H1 (cell line): ENCODE measurements at regions not wholly inside any gene's neighbourhood (a gene's known extent, or its start where the extent isn't known, plus 50 kb on each side); places are given as distances from the start of the nearest gene placed in this dataset.

Experiments used
- CTCF ChIA-PET: fragments of 300-600 bp; sonication (Branson Sonifier 250); formaldehyde crosslinking; loops from one replicate; lab custom pipeline; 2021; ENCODE audit not compliant: partially characterized antibody; lab: Charles Lee
- POLR2A ChIA-PET: fragments of 300-600 bp; sonication (Branson Sonifier 250); formaldehyde crosslinking; loops from one replicate; lab custom pipeline; 2021; ENCODE audit warnings: inconsistent platforms; ENCODE audit not compliant: partially characterized antibody; lab: Charles Lee
- DNase-seq, 2 experiments: peaks; one replicate each; pipeline versions ENCODE4 v3.0.0 to v3.0.0-alpha.2; 2010 to 2022; ENCODE audit warnings: low spot score in 2 of 2, low read depth in 1 of 2, mixed read lengths in 1 of 2
- FAIRE-seq: peaks from 2 replicates; lab custom pipeline; 2011; peaks lifted over from hg19 to GRCh38; lab: Jason Lieb, UNC
- H2AFZ ChIP-seq: 2 replicates; pipeline ENCODE4 v1.8.1; 2012; ENCODE audit warnings: low read length, inconsistent platforms
- H2AK5ac ChIP-seq: 2 replicates; pipeline ENCODE4 v1.6.1; 2013; ENCODE audit warnings: low read depth, low read length
- H2BK120ac ChIP-seq: replicated peaks from 2 replicates; pipeline ENCODE3; 2013; ENCODE audit warnings: low read depth, low read length, inconsistent platforms
- H2BK12ac ChIP-seq: 2 replicates; pipeline ENCODE4 v1.6.1; 2013; ENCODE audit warnings: low read depth, low read length
- H2BK15ac ChIP-seq: 2 replicates; pipeline ENCODE4 v1.6.1; 2013; ENCODE audit warnings: low read length
- H2BK20ac ChIP-seq: 2 replicates; pipeline ENCODE4 v1.6.1; 2013; ENCODE audit warnings: low read length
- H2BK5ac ChIP-seq: 2 replicates; pipeline ENCODE4 v1.6.1; 2013; ENCODE audit warnings: low read depth, low read length
- H3K14ac ChIP-seq: 2 replicates; pipeline ENCODE4 v1.6.1; 2013; ENCODE audit warnings: inconsistent platforms; ENCODE audit not compliant: insufficient read length
- H3K18ac ChIP-seq: 2 replicates; pipeline ENCODE4 v1.6.1; 2013; ENCODE audit warnings: low read length; ENCODE audit errors: extremely low read depth
- H3K23ac ChIP-seq: 2 replicates; pipeline ENCODE4 v1.6.1; 2013; ENCODE audit warnings: inconsistent platforms; ENCODE audit not compliant: insufficient read length
- H3K23me2 ChIP-seq: 2 replicates; pipeline ENCODE4 v1.6.1; 2013; ENCODE audit warnings: low read depth, low read length
- H3K27ac ChIP-seq: 2 replicates; pipeline ENCODE4 v1.6.1; 2011; ENCODE audit warnings: low read depth, low read length, inconsistent platforms
- H3K27me3 ChIP-seq, 4 experiments: replicated peaks in 1 of 4; 1 replicate in 1 of 4; 2 replicates in 3 of 4; pipeline versions ENCODE4 v1.6.1 to v1.8.1; 2011 to 2013; ENCODE audit warnings: low read length in 3 of 4, mild to moderate bottlenecking in 3 of 4, inconsistent platforms in 2 of 4, mixed read lengths in 2 of 4, moderate library complexity in 1 of 4; ENCODE audit not compliant: control insufficient read depth in 3 of 4, insufficient read depth in 3 of 4; ENCODE audit errors: extremely low read depth in 1 of 4
- H3K36me3 ChIP-seq, 4 experiments: 2 replicates each; pipeline versions ENCODE4 v1.6.1 to v1.8.1; 2011 to 2013; ENCODE audit warnings: mild to moderate bottlenecking in 4 of 4, low read length in 3 of 4, moderate library complexity in 2 of 4, control low read depth in 1 of 4, inconsistent platforms in 1 of 4; ENCODE audit not compliant: insufficient read depth in 4 of 4, control insufficient read depth in 2 of 4
- H3K4ac ChIP-seq: replicated peaks from 2 replicates; pipeline ENCODE3; 2013; ENCODE audit warnings: low read length, low read depth, mixed read lengths, inconsistent platforms; ENCODE audit not compliant: insufficient read length
- H3K4me1 ChIP-seq, 4 experiments: replicated peaks in 1 of 4; 1 replicate in 1 of 4; 2 replicates in 3 of 4; pipeline versions ENCODE4 v1.6.1 to v1.8.1; 2011 to 2013; ENCODE audit warnings: low read length in 3 of 4, inconsistent platforms in 2 of 4, mixed read lengths in 1 of 4; ENCODE audit not compliant: insufficient read depth in 4 of 4, control insufficient read depth in 3 of 4
- H3K4me2 ChIP-seq, 2 experiments: 2 replicates each; pipeline versions ENCODE4 v1.6.1 to v1.8.1; 2011 to 2013; ENCODE audit warnings: low read depth in 2 of 2, low read length in 2 of 2, control low read depth in 1 of 2, inconsistent platforms in 1 of 2, mild to moderate bottlenecking in 1 of 2; ENCODE audit not compliant: insufficient read depth in 1 of 2
- H3K4me3 ChIP-seq, 4 experiments: fragments of 200-600, 300-600 bp in 1 of 4; sonication (generic), shearing (Covaris generic), sonication (Bioruptor Twin) in 1 of 4; 2 replicates each; pipeline versions ENCODE4 v1.5.1 to v1.8.1; 2011 to 2016; ENCODE audit warnings: low read length in 4 of 4, low read depth in 3 of 4, control low read depth in 2 of 4, inconsistent platforms in 2 of 4, mild to moderate bottlenecking in 2 of 4, mixed read lengths in 1 of 4, moderate library complexity in 1 of 4; ENCODE audit not compliant: insufficient read depth in 2 of 4; ENCODE audit errors: extremely low read depth in 1 of 4
- H3K56ac ChIP-seq: replicated peaks from 2 replicates; pipeline ENCODE3; 2013; ENCODE audit warnings: low read depth, mild to moderate bottlenecking, mixed read lengths, low read length, inconsistent platforms; ENCODE audit not compliant: insufficient read length
- H3K79me1 ChIP-seq: 2 replicates; pipeline ENCODE4 v1.6.1; 2013; ENCODE audit warnings: low read depth, low read length, control low read depth
- H3K79me2 ChIP-seq, 2 experiments: 2 replicates each; pipeline versions ENCODE4 v1.6.1 to v1.8.1; 2012 to 2013; ENCODE audit warnings: low read length in 2 of 2, mild to moderate bottlenecking in 2 of 2, inconsistent platforms in 1 of 2; ENCODE audit not compliant: insufficient read depth in 2 of 2, control insufficient read depth in 1 of 2
- H3K9ac ChIP-seq, 4 experiments: replicated peaks in 1 of 4; 1 replicate in 1 of 4; 2 replicates in 3 of 4; pipeline versions ENCODE4 v1.6.1 to v1.8.1; 2011 to 2013; ENCODE audit warnings: low read depth in 3 of 4, low read length in 3 of 4, control low read depth in 2 of 4, mild to moderate bottlenecking in 2 of 4, moderate library complexity in 2 of 4, inconsistent platforms in 1 of 4; ENCODE audit errors: extremely low read depth in 1 of 4
- H3K9me3 ChIP-seq, 2 experiments: 2 replicates each; pipeline versions ENCODE4 v1.6.1 to v1.8.1; 2012 to 2013; ENCODE audit warnings: mild to moderate bottlenecking in 2 of 2, moderate library complexity in 2 of 2, control low read depth in 1 of 2, inconsistent platforms in 1 of 2, low read depth in 1 of 2, low read length in 1 of 2, mixed read lengths in 1 of 2; ENCODE audit not compliant: insufficient read depth in 2 of 2
- H4K20me1 ChIP-seq, 2 experiments: replicated peaks in 1 of 2; 2 replicates each; pipeline versions ENCODE3 to v1.8.1; 2011 to 2013; ENCODE audit warnings: inconsistent platforms in 2 of 2, low read length in 2 of 2, mild to moderate bottlenecking in 1 of 2; ENCODE audit not compliant: insufficient read depth in 2 of 2, control insufficient read depth in 1 of 2
- H4K5ac ChIP-seq: 2 replicates; pipeline ENCODE4 v1.6.1; 2013; ENCODE audit warnings: low read length, low read depth, mixed read lengths, inconsistent platforms; ENCODE audit not compliant: insufficient read length
- H4K8ac ChIP-seq: 2 replicates; pipeline ENCODE4 v1.8.0; 2013; ENCODE audit warnings: mild to moderate bottlenecking, moderate library complexity, low read length, inconsistent platforms; ENCODE audit not compliant: insufficient read depth; ENCODE audit errors: extremely low read depth
- H4K91ac ChIP-seq: replicated peaks from 2 replicates; pipeline ENCODE3; 2013; ENCODE audit warnings: low read length, mixed read lengths, inconsistent platforms; ENCODE audit not compliant: insufficient read length
- HDAC2 ChIP-seq, 2 experiments: fragments of 300-600 bp in 1 of 2; sonication (generic) in 1 of 2; IDR thresholded peaks; 2 replicates each; pipeline ENCODE4 v1.6.1; 2011 to 2012; ENCODE audit warnings: low read depth in 2 of 2, low read length in 2 of 2, mild to moderate bottlenecking in 2 of 2, moderate library complexity in 2 of 2, borderline replicate concordance in 1 of 2, inconsistent platforms in 1 of 2

DNA sequence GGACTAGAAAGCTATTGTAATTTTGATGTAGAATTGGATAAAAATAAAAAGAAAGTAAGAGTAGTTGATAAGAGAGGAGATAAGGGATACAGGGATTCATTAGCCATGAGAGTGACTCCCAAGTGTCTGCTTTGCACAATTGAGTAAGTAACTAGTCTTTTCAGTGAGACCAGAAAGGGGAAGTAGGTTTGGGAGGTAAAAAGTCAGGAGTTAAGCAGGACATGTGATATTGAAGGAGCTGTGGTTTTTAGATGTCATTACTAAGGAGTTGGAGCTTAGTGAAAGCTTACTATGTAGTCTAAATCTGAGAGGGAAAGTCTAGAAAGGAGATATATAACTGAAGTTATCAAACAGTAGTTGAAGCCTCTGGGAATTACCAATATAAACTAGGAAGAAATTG is 93.4 kb downstream of the SLC5A7 start:
- Histone ChIP-seq H3K27ac (no peak overlapping the region), H4K8ac (no peak overlapping the region), H3K23me2 (no peaks in the 10 kb centered on the region), H3K56ac (no peak overlapping the region), H2AFZ (no peak overlapping the region), H3K18ac (no peak overlapping the region), H4K5ac (no peak overlapping the region), H3K36me3 (no peaks in the 10 kb centered on the region), H2BK12ac (no peak overlapping the region), H2AK5ac (no peak overlapping the region), H3K9ac (no peak overlapping the region), H3K4me2 (no peak overlapping the region), H3K23ac (no peak overlapping the region), H3K4me3 (no peak overlapping the region), H3K79me2 (no peaks in the 10 kb centered on the region), H2BK20ac (no peak overlapping the region), H3K14ac (no peak overlapping the region), H3K27me3 (no peaks in the 10 kb centered on the region), H3K9me3 (no peaks in the 10 kb centered on the region), H2BK15ac (no peak overlapping the region), H4K20me1 (no peaks in the 10 kb centered on the region), H2BK5ac (no peak overlapping the region), H2BK120ac (no peak overlapping the region), H3K4ac (no peak overlapping the region), H3K79me1 (no peaks in the 10 kb centered on the region), H3K4me1 (peaks cover 0 to 3% (median under 1%) of the 10 kb centered on the region in 4 experiments; a peak in 3 of 7 replicates), H4K91ac (no peak overlapping the region)
- no peak for DNase-seq
- POLR2A ChIA-PET: no interaction called here
- no peak for TF ChIP-seq HDAC2 (IDR thresholded peaks at IDR 0.05; ENCODE audit: borderline replicate concordance in 1 of 2, low read depth in 2 of 2, low read length in 2 of 2)
- CTCF ChIA-PET: no interaction called here
- no peak for FAIRE-seq
